ENCODE measurements at regions not wholly inside any gene's neighbourhood (a gene's known extent, or its start where the extent isn't known, plus 50 kb on each side); places are given as distances from the start of the nearest gene placed in this dataset.
"Not testable (repeated sequence)": the region's sequence is repeated elsewhere in the genome, so short reads cannot be mapped to it uniquely, and the experiment has no call there.

GRCh38 chr3:33956776-33957175 lies 158.3 kb downstream of the PDCD6IP start:
- no peak for DNase-seq (ENCODE audit: low spot score)

- no peak for DNase-seq (ENCODE audit: low spot score)
These were observed 158.7 kb downstream of the PDCD6IP start for GRCh38 chr3:33957176-33957575.

GRCh38 chr3:33958661-33959060 lies 160.2 kb downstream of the PDCD6IP start:
- no peak for DNase-seq (ENCODE audit: low spot score)

GRCh38 chr3:33962396-33962795 lies 164.0 kb downstream of the PDCD6IP start:
- no peak for DNase-seq (ENCODE audit: low spot score)

GRCh38 chr3:33970180-33970579 lies 171.8 kb downstream of the PDCD6IP start:
- DNase-seq (ENCODE audit: low spot score) = not testable (repeated sequence)

GRCh38 chr3:33971055-33971454 lies 172.6 kb downstream of the PDCD6IP start:
- no peak for DNase-seq (ENCODE audit: low spot score)

- no peak for DNase-seq (ENCODE audit: low spot score)
These were observed 177.0 kb downstream of the PDCD6IP start for GRCh38 chr3:33975463-33975862.

- no peak for DNase-seq (ENCODE audit: low spot score)
These were observed 178.8 kb downstream of the PDCD6IP start for GRCh38 chr3:33977227-33977626.

GRCh38 chr3:33980252-33980651 lies 181.8 kb downstream of the PDCD6IP start:
- DNase-seq (ENCODE audit: low spot score) = peak; percentile 68

GRCh38 chr3:33982269-33982798 lies 183.9 kb downstream of the PDCD6IP start:
- peak; percentile 17 for DNase-seq (ENCODE audit: low spot score)

- not testable (repeated sequence) for DNase-seq (ENCODE audit: low spot score)
These were observed 184.5 kb downstream of the PDCD6IP start for GRCh38 chr3:33982949-33983348.

- DNase-seq (ENCODE audit: low spot score) = no peak
These were observed 190.8 kb downstream of the PDCD6IP start for GRCh38 chr3:33989229-33989628.

GRCh38 chr3:33991673-33992072 lies 193.2 kb downstream of the PDCD6IP start:
- DNase-seq (ENCODE audit: low spot score) = no peak

GRCh38 chr3:33993631-33994030 lies 195.2 kb downstream of the PDCD6IP start:
- DNase-seq (ENCODE audit: low spot score) = no peak

GRCh38 chr3:33994568-33994967 lies 196.1 kb downstream of the PDCD6IP start:
- no peak for DNase-seq (ENCODE audit: low spot score)

- DNase-seq (ENCODE audit: low spot score) = no peak
These were observed 201.9 kb downstream of the PDCD6IP start for GRCh38 chr3:34000301-34000700.

- no peak for DNase-seq (ENCODE audit: low spot score)
These were observed 202.6 kb downstream of the PDCD6IP start for GRCh38 chr3:34001022-34001421.

- no peak for DNase-seq (ENCODE audit: low spot score)
These were observed 203.6 kb downstream of the PDCD6IP start for GRCh38 chr3:34001990-34002389.

- no peak for DNase-seq (ENCODE audit: low spot score)
These were observed 204.2 kb downstream of the PDCD6IP start for GRCh38 chr3:34002569-34003100.

GRCh38 chr3:34005886-34006285 lies 207.5 kb downstream of the PDCD6IP start:
- DNase-seq (ENCODE audit: low spot score) = peak; percentile 86

- no peak for DNase-seq (ENCODE audit: low spot score)
These were observed 209.8 kb downstream of the PDCD6IP start for GRCh38 chr3:34008191-34008590.

GRCh38 chr3:34008836-34009809 lies 210.7 kb downstream of the PDCD6IP start:
- no peak for DNase-seq (ENCODE audit: low spot score)

Data from hepatic stellate cell (primary cell).